NCI-H345 treated with DMSO at 0.1 percent for 48 hours (cell line): ENCODE measurements at regions not wholly inside any gene's neighbourhood (a gene's known extent, or its start where the extent isn't known, plus 50 kb on each side); places are given as distances from the start of the nearest gene placed in this dataset.

Experiments used
- DNase-seq: peaks from one replicate; lab custom pipeline; 2025; ENCODE audit not compliant: unreplicated experiment; lab: John Stamatoyannopoulos, UW

GRCh38 chr7:34457329-34457728 lies 200.7 kb upstream of the NPSR1 start:
- no peak for DNase-seq

GRCh38 chr7:34463830-34464229 lies 194.2 kb upstream of the NPSR1 start:
- no peak for DNase-seq

- DNase-seq, result no peak
These were observed 186.2 kb upstream of the NPSR1 start for GRCh38 chr7:34471844-34472243.

GRCh38 chr7:34486371-34486770 lies 171.6 kb upstream of the NPSR1 start:
- no peak for DNase-seq

GRCh38 chr7:34487391-34488115 lies 170.5 kb upstream of the NPSR1 start:
- DNase-seq, result no peak

GRCh38 chr7:34488766-34489165 lies 169.3 kb upstream of the NPSR1 start:
- DNase-seq, result no peak

GRCh38 chr7:34491899-34492298 lies 166.1 kb upstream of the NPSR1 start:
- no peak for DNase-seq

- DNase-seq, result no peak
These were observed 164.3 kb upstream of the NPSR1 start for GRCh38 chr7:34493752-34494151.

GRCh38 chr7:34497153-34497777 lies 160.8 kb upstream of the NPSR1 start:
- no peak for DNase-seq

GRCh38 chr7:34501156-34501555 lies 156.9 kb upstream of the NPSR1 start:
- no peak for DNase-seq

- DNase-seq, result no peak
These were observed 150.8 kb upstream of the NPSR1 start for GRCh38 chr7:34507191-34507590.

GRCh38 chr7:34523226-34523918 lies 134.6 kb upstream of the NPSR1 start:
- DNase-seq, result no peak

GRCh38 chr7:34530259-34530658 lies 127.8 kb upstream of the NPSR1 start:
- no peak for DNase-seq

- no peak for DNase-seq
These were observed 119.0 kb upstream of the NPSR1 start for GRCh38 chr7:34539003-34539402.

- DNase-seq, result no peak
These were observed 113.4 kb upstream of the NPSR1 start for GRCh38 chr7:34544621-34545020.

GRCh38 chr7:34550996-34551395 lies 107.0 kb upstream of the NPSR1 start:
- DNase-seq, result no peak

GRCh38 chr7:34552502-34552901 lies 105.5 kb upstream of the NPSR1 start:
- no peak for DNase-seq

- DNase-seq, result no peak
These were observed 100.0 kb upstream of the NPSR1 start for GRCh38 chr7:34558022-34558421.

GRCh38 chr7:34564091-34564490 lies 93.9 kb upstream of the NPSR1 start:
- no peak for DNase-seq

GRCh38 chr7:34567906-34568305 lies 90.1 kb upstream of the NPSR1 start:
- DNase-seq, result no peak

- DNase-seq, result no peak
These were observed 87.9 kb upstream of the NPSR1 start for GRCh38 chr7:34569975-34570699.

- no peak for DNase-seq
These were observed 83.0 kb upstream of the NPSR1 start for GRCh38 chr7:34575006-34575405.
